Karpas-422 (cell line): ENCODE measurements at regions not wholly inside any gene's neighbourhood (a gene's known extent, or its start where the extent isn't known, plus 50 kb on each side); places are given as distances from the start of the nearest gene placed in this dataset.

ENCODE experiments used
- DNase-seq: peaks from one replicate; pipeline ENCODE4 v3.0.0-alpha.2; 2015
- H2AFZ ChIP-seq: fragments of 200-600 bp; sonication (generic); 2 replicates; pipeline ENCODE4 v1.6.1; 2014; ENCODE audit warnings: antibody characterized with exemption, low read length, mixed read lengths
- H3K27ac ChIP-seq: fragments of 200-600 bp; sonication (generic); 2 replicates; pipeline ENCODE4 v1.5.1; 2014; ENCODE audit warnings: mild to moderate bottlenecking, low read length, moderate library complexity
- H3K27me3 ChIP-seq: fragments of 200-600 bp; sonication (generic); 2 replicates; pipeline ENCODE4 v1.6.1; 2014; ENCODE audit warnings: low read length, mixed read lengths
- H3K36me3 ChIP-seq: fragments of 200-600 bp; sonication (generic); 2 replicates; pipeline ENCODE4 v1.6.1; 2014; ENCODE audit warnings: low read length, mixed read lengths; ENCODE audit not compliant: insufficient read depth
- H3K4me1 ChIP-seq: fragments of 200-600 bp; sonication (generic); 2 replicates; pipeline ENCODE4 v1.6.1; 2014; ENCODE audit warnings: mild to moderate bottlenecking, low read length, mixed read lengths
- H3K4me2 ChIP-seq: fragments of 200-600 bp; sonication (generic); 2 replicates; pipeline ENCODE4 v1.6.1; 2014; ENCODE audit warnings: low read length, low read depth, mild to moderate bottlenecking; ENCODE audit not compliant: poor library complexity, severe bottlenecking
- H3K4me3 ChIP-seq: fragments of 200-600 bp; sonication (generic); 2 replicates; pipeline ENCODE4 v1.5.1; 2014; ENCODE audit warnings: mild to moderate bottlenecking, antibody characterized with exemption, low read length, mixed read lengths
- H3K79me2 ChIP-seq: fragments of 200-600 bp; sonication (generic); 2 replicates; pipeline ENCODE4 v1.6.1; 2014; ENCODE audit warnings: mild to moderate bottlenecking, low read length, mixed read lengths
- H3K9ac ChIP-seq: fragments of 200-600 bp; sonication (generic); 2 replicates; pipeline ENCODE4 v1.6.0; 2014; ENCODE audit warnings: low read length
- H3K9me2 ChIP-seq: fragments of 200-600 bp; sonication (generic), shearing (Covaris generic); replicated peaks from 2 replicates; pipeline ENCODE4 v1.6.0; 2014; ENCODE audit warnings: mild to moderate bottlenecking, low read length, moderate library complexity; ENCODE audit not compliant: insufficient read depth
- H3K9me3 ChIP-seq: fragments of 300-700, 200-600 bp; sonication (generic); 2 replicates; pipeline ENCODE4 v1.6.1; 2014; ENCODE audit warnings: low read length, mixed read lengths
- H4K20me1 ChIP-seq: fragments of 200-600 bp; sonication (generic); 2 replicates; pipeline ENCODE4 v1.6.1; 2014; ENCODE audit warnings: mild to moderate bottlenecking, antibody characterized with exemption, low read length, low read depth; ENCODE audit not compliant: insufficient read depth

GRCh38 chr9:110066929-110067716 is 140.8 kb downstream of the C9orf152 start:
- Histone ChIP-seq H3K9me3 (no peaks in the 10 kb centered on the region), H3K4me3 (no peak overlapping the region), H3K9ac (no peak overlapping the region), H2AFZ (no peak overlapping the region), H3K4me2 (no peak overlapping the region), H4K20me1 (no peaks in the 10 kb centered on the region), H3K27ac (no peak overlapping the region), H3K9me2 (no peaks in the 10 kb centered on the region), H3K27me3 (no peaks in the 10 kb centered on the region), H3K4me1 (no peaks in the 10 kb centered on the region), H3K79me2 (no peaks in the 10 kb centered on the region), H3K36me3 (no peaks in the 10 kb centered on the region)
- DNase-seq = no peak

GRCh38 chr9:110068212-110068611 is 139.7 kb downstream of the C9orf152 start:
- H3K27ac ChIP-seq = no peak overlapping the region
- H3K4me2 ChIP-seq = no peak overlapping the region
- H3K4me3 ChIP-seq = no peak overlapping the region
- no peaks in the 10 kb centered on the region for H4K20me1 ChIP-seq
- no peaks in the 10 kb centered on the region for H3K27me3 ChIP-seq
- H3K9me3 ChIP-seq = no peaks in the 10 kb centered on the region
- no peaks in the 10 kb centered on the region for H3K4me1 ChIP-seq
- no peak overlapping the region for H2AFZ ChIP-seq
- H3K9me2 ChIP-seq = no peaks in the 10 kb centered on the region
- H3K79me2 ChIP-seq = no peaks in the 10 kb centered on the region
- H3K36me3 ChIP-seq = no peaks in the 10 kb centered on the region
- no peak for DNase-seq
- H3K9ac ChIP-seq = no peak overlapping the region

GRCh38 chr9:110069326-110070248 is 138.4 kb downstream of the C9orf152 start:
- Histone ChIP-seq H3K9me2 (no peaks in the 10 kb centered on the region), H3K9me3 (no peaks in the 10 kb centered on the region), H3K4me3 (no peak overlapping the region), H3K79me2 (no peaks in the 10 kb centered on the region), H3K4me2 (no peak overlapping the region), H4K20me1 (no peaks in the 10 kb centered on the region), H3K27ac (no peak overlapping the region), H3K36me3 (no peaks in the 10 kb centered on the region), H3K4me1 (no peaks in the 10 kb centered on the region), H3K9ac (no peak overlapping the region), H2AFZ (no peak overlapping the region), H3K27me3 (no peaks in the 10 kb centered on the region)
- no peak for DNase-seq

DNA sequence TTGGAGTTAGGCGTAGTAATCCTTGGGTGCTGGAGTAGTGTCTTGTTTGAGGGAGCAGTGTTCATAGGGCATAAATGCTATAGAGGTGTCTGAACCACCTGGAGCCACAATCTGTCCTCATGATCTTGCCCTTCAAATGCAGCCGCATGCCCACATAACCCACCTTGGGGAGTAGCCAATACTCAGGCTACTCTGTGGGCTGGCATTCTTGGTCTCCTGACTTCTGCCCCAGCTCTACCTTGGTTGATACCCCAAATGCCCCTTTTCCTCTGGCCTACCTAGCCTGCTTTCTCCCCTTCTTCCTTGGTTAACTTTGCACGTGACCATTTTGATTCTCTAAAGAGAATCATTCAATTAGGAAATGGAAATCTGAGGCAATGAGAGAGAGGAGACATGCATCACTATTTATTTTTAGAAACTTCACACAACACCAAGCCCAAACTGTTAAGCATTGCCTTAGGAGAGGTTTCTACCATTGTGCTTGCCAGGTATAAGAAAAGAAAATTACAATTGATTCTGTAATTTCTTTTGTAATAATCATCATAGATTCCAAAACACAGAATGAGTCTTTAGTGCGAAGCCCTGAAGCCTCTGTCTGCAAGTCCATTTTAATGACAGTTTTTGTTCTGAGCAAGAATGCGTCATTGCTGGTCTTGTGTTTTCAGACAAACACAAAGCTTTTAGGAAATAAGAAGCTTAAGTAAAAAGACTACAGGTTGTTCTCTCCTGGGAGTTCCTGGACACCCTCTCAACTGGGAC is 135.2 kb downstream of the C9orf152 start:
- no peaks in the 10 kb centered on the region for H3K27me3 ChIP-seq
- H3K9me2 ChIP-seq = no peaks in the 10 kb centered on the region
- H3K9ac ChIP-seq = no peak overlapping the region
- H3K9me3 ChIP-seq = no peaks in the 10 kb centered on the region
- no peak overlapping the region for H3K4me2 ChIP-seq
- no peak overlapping the region for H2AFZ ChIP-seq
- H3K36me3 ChIP-seq = no peaks in the 10 kb centered on the region
- DNase-seq = no peak
- H3K4me3 ChIP-seq = no peak overlapping the region
- H3K4me1 ChIP-seq = no peaks in the 10 kb centered on the region
- no peaks in the 10 kb centered on the region for H4K20me1 ChIP-seq
- H3K27ac ChIP-seq = no peak overlapping the region
- H3K79me2 ChIP-seq = no peaks in the 10 kb centered on the region

DNA sequence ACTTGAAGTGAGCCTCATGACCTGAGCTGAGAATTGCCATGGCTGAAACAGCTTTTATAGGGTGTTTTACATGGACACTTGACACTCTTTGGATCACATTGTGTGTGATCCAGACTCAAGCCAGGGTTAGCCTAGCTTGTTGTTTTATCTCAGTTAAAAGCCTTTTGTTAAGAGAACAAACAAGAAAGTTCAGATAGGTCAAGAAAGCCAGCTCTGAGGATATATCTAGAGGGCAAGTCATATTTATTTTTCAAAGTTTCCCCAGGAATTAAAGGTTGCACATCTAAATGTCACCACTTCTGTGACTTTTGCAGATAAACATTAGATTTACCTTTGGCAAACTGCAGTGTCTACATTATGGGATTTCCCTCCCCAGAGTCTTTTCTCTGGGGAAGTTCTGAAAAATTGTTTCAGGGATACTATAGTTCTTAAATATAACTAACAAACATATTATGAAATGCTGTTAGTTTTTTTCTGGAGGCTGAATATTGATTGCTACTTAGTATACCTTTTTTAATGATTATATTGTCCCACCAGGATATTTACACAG is 134.5 kb downstream of the C9orf152 start:
- no peaks in the 10 kb centered on the region for H3K36me3 ChIP-seq
- H3K9me3 ChIP-seq = no peaks in the 10 kb centered on the region
- no peaks in the 10 kb centered on the region for H3K9me2 ChIP-seq
- no peak overlapping the region for H2AFZ ChIP-seq
- no peak overlapping the region for H3K4me2 ChIP-seq
- H3K4me1 ChIP-seq = no peaks in the 10 kb centered on the region
- DNase-seq = no peak
- H3K4me3 ChIP-seq = no peak overlapping the region
- no peaks in the 10 kb centered on the region for H4K20me1 ChIP-seq
- H3K27me3 ChIP-seq = no peaks in the 10 kb centered on the region
- no peaks in the 10 kb centered on the region for H3K79me2 ChIP-seq
- no peak overlapping the region for H3K9ac ChIP-seq
- H3K27ac ChIP-seq = no peak overlapping the region

DNA sequence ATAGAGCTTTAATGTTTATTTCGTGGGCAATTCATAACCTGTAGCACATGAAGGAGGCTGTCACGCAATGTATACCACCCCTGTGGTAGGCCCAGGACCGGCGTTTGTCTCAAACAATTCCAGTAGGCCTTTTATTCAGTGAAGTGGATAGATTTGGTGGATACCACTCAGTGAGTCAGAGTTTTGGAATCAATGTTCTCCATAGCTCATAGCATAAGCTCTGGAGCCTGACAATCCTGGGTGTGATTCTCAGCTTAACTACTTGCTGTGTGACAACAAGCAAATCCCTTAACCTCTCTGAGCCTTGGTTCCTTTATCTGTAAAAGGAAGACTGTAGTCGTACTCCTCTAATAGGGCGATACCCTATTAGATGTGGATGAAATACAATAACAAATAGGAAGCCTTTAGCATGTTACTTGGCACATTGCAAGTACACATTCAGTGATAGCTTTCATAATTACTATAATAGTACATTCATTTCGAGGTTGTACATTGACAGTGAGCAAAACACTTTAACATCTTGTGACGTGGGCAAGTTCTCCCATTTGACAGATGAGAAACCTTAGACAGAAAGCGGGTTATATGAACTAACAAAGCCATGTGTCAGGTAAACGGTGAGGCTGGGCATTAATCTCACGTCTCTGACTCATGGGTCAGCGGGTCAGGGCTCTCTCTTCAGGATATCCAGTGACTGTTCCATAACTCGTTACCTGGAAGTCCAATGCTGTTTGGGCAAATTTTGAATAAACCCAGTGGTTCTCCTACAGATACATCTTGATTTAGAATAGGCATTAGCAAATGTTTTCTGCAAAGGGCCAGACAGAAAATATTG is 130.8 kb downstream of the C9orf152 start:
- no peaks in the 10 kb centered on the region for H3K9me3 ChIP-seq
- H3K4me1 ChIP-seq = no peaks in the 10 kb centered on the region
- H3K4me2 ChIP-seq = no peak overlapping the region
- no peaks in the 10 kb centered on the region for H3K27me3 ChIP-seq
- H2AFZ ChIP-seq = no peak overlapping the region
- no peaks in the 10 kb centered on the region for H4K20me1 ChIP-seq
- H3K9ac ChIP-seq = no peak overlapping the region
- no peak overlapping the region for H3K4me3 ChIP-seq
- H3K36me3 ChIP-seq = no peaks in the 10 kb centered on the region
- DNase-seq = no peak
- H3K27ac ChIP-seq = no peak overlapping the region
- H3K79me2 ChIP-seq = no peaks in the 10 kb centered on the region
- no peaks in the 10 kb centered on the region for H3K9me2 ChIP-seq

- H3K36me3 ChIP-seq = no peaks in the 10 kb centered on the region
- H3K79me2 ChIP-seq = no peaks in the 10 kb centered on the region
- no peak overlapping the region for H3K27ac ChIP-seq
- H2AFZ ChIP-seq = no peak overlapping the region
- no peak overlapping the region for H3K9ac ChIP-seq
- H3K4me3 ChIP-seq = no peak overlapping the region
- no peaks in the 10 kb centered on the region for H3K4me1 ChIP-seq
- no peaks in the 10 kb centered on the region for H3K9me2 ChIP-seq
- no peaks in the 10 kb centered on the region for H4K20me1 ChIP-seq
- no peaks in the 10 kb centered on the region for H3K27me3 ChIP-seq
- no peaks in the 10 kb centered on the region for H3K9me3 ChIP-seq
- H3K4me2 ChIP-seq = no peak overlapping the region
- no peak for DNase-seq
Observed at GRCh38 chr9:110077925-110078324, 130.0 kb downstream of the C9orf152 start.
